Smooth muscle cell (in vitro differentiated cells): ENCODE measurements at regions not wholly inside any gene's neighbourhood (a gene's known extent, or its start where the extent isn't known, plus 50 kb on each side); places are given as distances from the start of the nearest gene placed in this dataset.

Experiments
- DNase-seq: peaks from one replicate; lab custom pipeline; 2025; ENCODE audit not compliant: unreplicated experiment; lab: John Stamatoyannopoulos, UW
- H2AFZ ChIP-seq: fragments of 200-600 bp; sonication (generic); 2 replicates; pipeline ENCODE4 v1.6.0; 2016; ENCODE audit warnings: antibody characterized with exemption, low read depth, mild to moderate bottlenecking
- H3F3A ChIP-seq: fragments of 200-600 bp; sonication (generic); 2 replicates; pipeline ENCODE4 v1.6.0; 2017; ENCODE audit warnings: antibody characterized with exemption, low read depth
- H3K27ac ChIP-seq: fragments of 200-600 bp; sonication (generic); 2 replicates; pipeline ENCODE4 v1.5.1; 2016; ENCODE audit warnings: low read depth, mild to moderate bottlenecking
- H3K27me3 ChIP-seq: fragments of 200-600 bp; sonication (generic); 2 replicates; pipeline ENCODE4 v1.6.1; 2016; ENCODE audit warnings: low read depth, mild to moderate bottlenecking
- H3K36me3 ChIP-seq: fragments of 200-600 bp; sonication (generic); 2 replicates; pipeline ENCODE4 v1.5.1; 2016; ENCODE audit warnings: low read depth
- H3K4me1 ChIP-seq: fragments of 200-600 bp; sonication (generic); 2 replicates; pipeline ENCODE4 v1.5.1; 2016; ENCODE audit warnings: low read depth
- H3K4me2 ChIP-seq: fragments of 200-600 bp; sonication (generic); 2 replicates; pipeline ENCODE4 v1.6.0; 2016; ENCODE audit warnings: mild to moderate bottlenecking
- H3K4me3 ChIP-seq: fragments of 200-600 bp; sonication (generic); 2 replicates; pipeline ENCODE4 v1.5.1; 2016; ENCODE audit warnings: mild to moderate bottlenecking
- H3K79me2 ChIP-seq: fragments of 200-600 bp; sonication (generic); 2 replicates; pipeline ENCODE4 v1.6.0; 2016; ENCODE audit warnings: low read depth, mild to moderate bottlenecking
- H3K9ac ChIP-seq: fragments of 200-600 bp; sonication (generic); 2 replicates; pipeline ENCODE4 v1.6.0; 2016; ENCODE audit warnings: low read depth
- H3K9me3 ChIP-seq: fragments of 200-600 bp; sonication (generic); replicated peaks from 2 replicates; pipeline ENCODE4 v1.5.1; 2016; ENCODE audit warnings: low read depth
- H4K20me1 ChIP-seq: fragments of 200-600 bp; sonication (generic); 2 replicates; pipeline ENCODE4 v1.6.0; 2016; ENCODE audit warnings: low read depth
- WGBS: methylation state at CpG from one replicate; pipeline ENCODE4 v1.1.7; 2016; ENCODE audit warnings: low lambda C conversion rate; 5-methylcytosine and 5-hydroxymethylcytosine counted together
- TF ChIP-seq, protein P1 (sequence below): fragments of 200-600 bp; sonication (generic); IDR thresholded peaks from 2 replicates; pipeline ENCODE4 v1.5.1; 2017; ENCODE audit warnings: borderline replicate concordance, mild to moderate bottlenecking, antibody characterized with exemption; ENCODE audit not compliant: insufficient read depth, poor library complexity, severe bottlenecking

GRCh38 chr2:236499691-236500578, 69.7 kb upstream of the ACKR3 start:
- TF ChIP-seq, protein P1, sequence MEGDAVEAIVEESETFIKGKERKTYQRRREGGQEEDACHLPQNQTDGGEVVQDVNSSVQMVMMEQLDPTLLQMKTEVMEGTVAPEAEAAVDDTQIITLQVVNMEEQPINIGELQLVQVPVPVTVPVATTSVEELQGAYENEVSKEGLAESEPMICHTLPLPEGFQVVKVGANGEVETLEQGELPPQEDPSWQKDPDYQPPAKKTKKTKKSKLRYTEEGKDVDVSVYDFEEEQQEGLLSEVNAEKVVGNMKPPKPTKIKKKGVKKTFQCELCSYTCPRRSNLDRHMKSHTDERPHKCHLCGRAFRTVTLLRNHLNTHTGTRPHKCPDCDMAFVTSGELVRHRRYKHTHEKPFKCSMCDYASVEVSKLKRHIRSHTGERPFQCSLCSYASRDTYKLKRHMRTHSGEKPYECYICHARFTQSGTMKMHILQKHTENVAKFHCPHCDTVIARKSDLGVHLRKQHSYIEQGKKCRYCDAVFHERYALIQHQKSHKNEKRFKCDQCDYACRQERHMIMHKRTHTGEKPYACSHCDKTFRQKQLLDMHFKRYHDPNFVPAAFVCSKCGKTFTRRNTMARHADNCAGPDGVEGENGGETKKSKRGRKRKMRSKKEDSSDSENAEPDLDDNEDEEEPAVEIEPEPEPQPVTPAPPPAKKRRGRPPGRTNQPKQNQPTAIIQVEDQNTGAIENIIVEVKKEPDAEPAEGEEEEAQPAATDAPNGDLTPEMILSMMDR, result no peak
- Histone ChIP-seq H3K27ac (no peak overlapping the region), H2AFZ (no peak overlapping the region), H3K27me3 (no peaks in the 10 kb centered on the region), H4K20me1 (no peaks in the 10 kb centered on the region), H3K4me3 (no peak overlapping the region), H3F3A (no peaks in the 10 kb centered on the region), H3K9ac (no peak overlapping the region), H3K79me2 (no peaks in the 10 kb centered on the region), H3K9me3 (no peaks in the 10 kb centered on the region), H3K4me1 (no peaks in the 10 kb centered on the region), H3K4me2 (no peak overlapping the region), H3K36me3 (no peaks in the 10 kb centered on the region)
- WGBS, result 81% methylated on average over 14 of the region's 14 CpGs
- no peak for DNase-seq

GRCh38 chr2:236501026-236501425, 68.6 kb upstream of the ACKR3 start:
- WGBS, result 87% methylated on average over 6 of the region's 6 CpGs
- no peaks in the 10 kb centered on the region for H3F3A ChIP-seq
- no peaks in the 10 kb centered on the region for H3K27me3 ChIP-seq
- H3K79me2 ChIP-seq, result no peaks in the 10 kb centered on the region
- no peak overlapping the region for H2AFZ ChIP-seq
- TF ChIP-seq, protein P1, result no peak
- H3K36me3 ChIP-seq, result no peaks in the 10 kb centered on the region
- no peak overlapping the region for H3K27ac ChIP-seq
- no peaks in the 10 kb centered on the region for H4K20me1 ChIP-seq
- no peak for DNase-seq
- H3K9me3 ChIP-seq, result no peaks in the 10 kb centered on the region
- H3K4me2 ChIP-seq, result no peak overlapping the region
- H3K4me1 ChIP-seq, result no peaks in the 10 kb centered on the region
- H3K4me3 ChIP-seq, result no peak overlapping the region
- no peak overlapping the region for H3K9ac ChIP-seq

- no peak overlapping the region for H3K9ac ChIP-seq
- H2AFZ ChIP-seq, result no peak overlapping the region
- H3K27me3 ChIP-seq, result no peaks in the 10 kb centered on the region
- no peaks in the 10 kb centered on the region for H3K4me1 ChIP-seq
- H3K4me3 ChIP-seq, result no peak overlapping the region
- no peaks in the 10 kb centered on the region for H4K20me1 ChIP-seq
- 56% methylated on average over 4 of the region's 4 CpGs for WGBS
- no peaks in the 10 kb centered on the region for H3K9me3 ChIP-seq
- no peaks in the 10 kb centered on the region for H3K79me2 ChIP-seq
- no peak overlapping the region for H3K27ac ChIP-seq
- TF ChIP-seq, protein P1, result no peak
- DNase-seq, result no peak
- H3F3A ChIP-seq, result no peaks in the 10 kb centered on the region
- H3K36me3 ChIP-seq, result no peaks in the 10 kb centered on the region
- no peak overlapping the region for H3K4me2 ChIP-seq
Observed at GRCh38 chr2:236501531-236501930, 68.1 kb upstream of the ACKR3 start.

- H3K9me3 ChIP-seq, result no peaks in the 10 kb centered on the region
- no peak overlapping the region for H2AFZ ChIP-seq
- H3K36me3 ChIP-seq, result no peaks in the 10 kb centered on the region
- no peaks in the 10 kb centered on the region for H4K20me1 ChIP-seq
- no peak for DNase-seq
- TF ChIP-seq, protein P1, result peak; percentile 14
- no peaks in the 10 kb centered on the region for H3K27me3 ChIP-seq
- no peaks in the 10 kb centered on the region for H3K4me1 ChIP-seq
- H3K79me2 ChIP-seq, result no peaks in the 10 kb centered on the region
- H3K4me3 ChIP-seq, result no peak overlapping the region
- H3K4me2 ChIP-seq, result no peak overlapping the region
- no peaks in the 10 kb centered on the region for H3F3A ChIP-seq
- WGBS, result 68% methylated on average over 6 of the region's 6 CpGs
- H3K27ac ChIP-seq, result no peak overlapping the region
- no peak overlapping the region for H3K9ac ChIP-seq
Observed at GRCh38 chr2:236503100-236503499, 66.5 kb upstream of the ACKR3 start.
